Endothelial cell of umbilical vein (primary cell): ENCODE measurements at regions not wholly inside any gene's neighbourhood (a gene's known extent, or its start where the extent isn't known, plus 50 kb on each side); places are given as distances from the start of the nearest gene placed in this dataset.

Source experiments
- BruUV-seq: library from RNA; stranded (reverse); fragments of 400-500 nt; replicated peaks from 2 replicates; lab custom pipeline; 2021; lab: Mats Ljungman, UMichigan
- CTCF ChIA-PET: fragments of 300-600, 350-600 bp; sonication (Branson Sonifier 250); formaldehyde crosslinking; loops from one replicate; lab custom pipeline; 2021; ENCODE audit warnings: antibody characterized with exemption, inconsistent platforms; lab: Charles Lee
- POLR2A ChIA-PET: fragments of 300-600, 350-600 bp; sonication (Branson Sonifier 250); formaldehyde crosslinking; loops from one replicate; lab custom pipeline; 2021; ENCODE audit warnings: antibody characterized with exemption, inconsistent platforms; lab: Charles Lee
- DNase-seq: peaks from one replicate; pipeline ENCODE4 v3.0.0-alpha.2; 2011; ENCODE audit warnings: low read depth, low spot score
- FAIRE-seq: peaks from 2 replicates; lab custom pipeline; 2011; peaks lifted over from hg19 to GRCh38; lab: Jason Lieb, UNC
- H2AFZ ChIP-seq: 2 replicates; pipeline ENCODE4 v1.6.0; 2012; ENCODE audit warnings: low read depth, low read length, control low read depth, inconsistent platforms
- H3K27ac ChIP-seq: 2 replicates; pipeline ENCODE4 v1.5.1; 2011; ENCODE audit warnings: low read depth, mild to moderate bottlenecking, control low read depth, low read length, moderate library complexity; ENCODE audit not compliant: insufficient read depth
- H3K27me3 ChIP-seq, 2 experiments: 2 replicates each; pipeline versions ENCODE4 v1.6.0 to v1.6.1; 2011; ENCODE audit warnings: low read length in 2 of 2, mixed read lengths in 1 of 2; ENCODE audit not compliant: control insufficient read depth in 2 of 2, insufficient read depth in 2 of 2
- H3K36me3 ChIP-seq, 2 experiments: 2 replicates in 1 of 2; 3 replicates in 1 of 2; pipeline ENCODE4 v1.5.1; 2011; ENCODE audit warnings: low read length in 2 of 2, mild to moderate bottlenecking in 1 of 2, moderate library complexity in 1 of 2; ENCODE audit not compliant: control insufficient read depth in 2 of 2, insufficient read depth in 2 of 2; ENCODE audit errors: extremely low read depth in 1 of 2
- H3K4me1 ChIP-seq: 3 replicates; pipeline ENCODE4 v1.5.1; 2011; ENCODE audit warnings: mild to moderate bottlenecking, low read length; ENCODE audit not compliant: control insufficient read depth, insufficient read depth; ENCODE audit errors: extremely low read depth
- H3K4me2 ChIP-seq: 2 replicates; pipeline ENCODE4 v1.6.1; 2011; ENCODE audit warnings: low read length, control low read depth, mixed read lengths; ENCODE audit not compliant: insufficient read depth
- H3K4me3 ChIP-seq, 3 experiments: fragments of 200-600 bp in 1 of 3; sonication (generic), shearing (Covaris generic) in 1 of 3; replicated peaks in 1 of 3; 2 replicates each; pipeline ENCODE4 v1.5.1; 2011 to 2016; ENCODE audit warnings: control low read depth in 3 of 3, low read length in 3 of 3, mild to moderate bottlenecking in 2 of 3, inconsistent platforms in 1 of 3, low read depth in 1 of 3, moderate library complexity in 1 of 3; ENCODE audit not compliant: insufficient read depth in 1 of 3
- H3K79me2 ChIP-seq: 2 replicates; pipeline ENCODE4 v1.6.0; 2012; ENCODE audit warnings: low read length, inconsistent platforms; ENCODE audit not compliant: control insufficient read depth, insufficient read depth
- H3K9ac ChIP-seq: replicated peaks from 2 replicates; pipeline ENCODE3; 2011; ENCODE audit warnings: low read length, control low read depth; ENCODE audit not compliant: insufficient read depth; ENCODE audit errors: extremely low read depth
- H3K9me1 ChIP-seq: replicated peaks from 3 replicates; pipeline ENCODE4 v1.6.0; 2011; ENCODE audit warnings: mild to moderate bottlenecking, low read length; ENCODE audit not compliant: control insufficient read depth, insufficient read depth; ENCODE audit errors: extremely low read depth
- H3K9me3 ChIP-seq: replicated peaks from 2 replicates; pipeline ENCODE4 v1.5.1; 2012; ENCODE audit warnings: low read length, inconsistent platforms; ENCODE audit not compliant: control insufficient read depth, insufficient read depth
- H4K20me1 ChIP-seq: replicated peaks from 2 replicates; pipeline ENCODE3; 2011; ENCODE audit warnings: mild to moderate bottlenecking, low read length; ENCODE audit not compliant: control insufficient read depth, insufficient read depth; ENCODE audit errors: extremely low read depth
- CTCF ChIP-seq, 2 donors: IDR thresholded peaks; 1 replicate in 1 of 2; 2 replicates in 1 of 2; pipeline ENCODE4 v1.5.1; 2011; ENCODE audit warnings: low read length in 2 of 2, mild to moderate bottlenecking in 2 of 2, moderate library complexity in 2 of 2, control low read depth in 1 of 2, inconsistent platforms in 1 of 2, low read depth in 1 of 2; ENCODE audit not compliant: insufficient read depth in 1 of 2; ENCODE audit errors: extremely low read depth in 1 of 2
- EZH2 ChIP-seq: IDR thresholded peaks from 2 replicates; pipeline ENCODE4 v1.6.1; 2012; ENCODE audit warnings: borderline replicate concordance, low read depth, mild to moderate bottlenecking, moderate library complexity, low read length, inconsistent platforms; ENCODE audit not compliant: severe bottlenecking
- FOS ChIP-seq: IDR thresholded peaks from 2 replicates; pipeline ENCODE4 v1.6.1; 2011; ENCODE audit warnings: mild to moderate bottlenecking, low read length, moderate library complexity, borderline replicate concordance; ENCODE audit not compliant: insufficient read depth
- GATA2 ChIP-seq: IDR thresholded peaks from 2 replicates; pipeline ENCODE4 v1.7.0; 2011; ENCODE audit warnings: low read depth, mild to moderate bottlenecking, moderate library complexity, mixed read lengths, low read length; ENCODE audit not compliant: insufficient read length, insufficient read depth
- JUN ChIP-seq: IDR thresholded peaks from 2 replicates; pipeline ENCODE4 v1.6.1; 2011; ENCODE audit warnings: borderline replicate concordance, low read depth; ENCODE audit not compliant: insufficient read length, insufficient read depth
- MAX ChIP-seq: IDR thresholded peaks from 2 replicates; pipeline ENCODE4 v1.6.1; 2011; ENCODE audit not compliant: insufficient read depth, insufficient read length
- MYC ChIP-seq: IDR thresholded peaks from one replicate; pipeline ENCODE4 v1.6.1; 2011; ENCODE audit warnings: mild to moderate bottlenecking, low read depth, low read length
- POLR2A ChIP-seq: IDR thresholded peaks from 2 replicates; pipeline ENCODE4 v1.6.1; 2012; ENCODE audit warnings: low read depth, mild to moderate bottlenecking, control low read depth, low read length
- POLR2AphosphoS5 ChIP-seq: IDR thresholded peaks from 2 replicates; pipeline ENCODE4 v1.6.1; 2012; ENCODE audit warnings: low read depth, mild to moderate bottlenecking, control low read depth, low read length, moderate library complexity; ENCODE audit not compliant: insufficient read depth
- dilution Hi-C: fragments of 300-500 bp; cut with MboI; formaldehyde crosslinking; loops from one replicate; pipeline ENCODE4 v1.15.0; 2019; ENCODE audit warnings: low sequenced_read_pairs; ENCODE audit not compliant: extremely low pct_ligation_motif_present
- intact Hi-C: fragments of 100-400 bp; cut with micrococcal nuclease; formaldehyde crosslinking; loops from one replicate; pipeline ENCODE4 v1.10.0; 2022

- Histone ChIP-seq H3K27ac (no peak overlapping the region), H3K27me3 (no peaks in the 10 kb centered on the region), H2AFZ (no peak overlapping the region), H4K20me1 (no peaks in the 10 kb centered on the region), H3K36me3 (no peaks in the 10 kb centered on the region), H3K9ac (no peak overlapping the region), H3K9me3 (peaks cover 5% of the 10 kb centered on the region), H3K4me2 (no peak overlapping the region), H3K4me3 (no peak overlapping the region), H3K9me1 (no peaks in the 10 kb centered on the region), H3K79me2 (no peaks in the 10 kb centered on the region), H3K4me1 (no peaks in the 10 kb centered on the region)
- intact Hi-C loops (no loop called here), dilution Hi-C loops (no loop called here)
- no peak for DNase-seq
- ChIA-PET CTCF (no interaction called here), POLR2A (no interaction called here)
- TF ChIP-seq POLR2AphosphoS5 (no peak), JUN (no peak), POLR2A (no peak), GATA2 (no peak), FOS (no peak), MAX (no peak), CTCF (IDR thresholded peaks at IDR 0.05; ENCODE audit: extremely low read depth in 1 of 2, insufficient read depth in 1 of 2, low read depth in 1 of 2, low read length in 2 of 2) (no peak), EZH2 (no peak), MYC (no peak)
- no peak for FAIRE-seq
- no TSS peak for BruUV-seq
These were observed 802.7 kb downstream of the RNF144A start for GRCh38 chr2:7719876-7720275.
